HEK293T (cell line): ENCODE measurements at regions not wholly inside any gene's neighbourhood (a gene's known extent, or its start where the extent isn't known, plus 50 kb on each side); places are given as distances from the start of the nearest gene placed in this dataset.

Experiments
- CTCF ChIA-PET: fragments of 350-600 bp; formaldehyde crosslinking; extraction: SDS; loops from one replicate; lab custom pipeline; 2021; ENCODE audit warnings: antibody characterized with exemption, inconsistent platforms; lab: Yijun Ruan, JAX
- POLR2A ChIA-PET: fragments of 350-600 bp; formaldehyde crosslinking; extraction: SDS; loops from one replicate; lab custom pipeline; 2020; ENCODE audit warnings: antibody characterized with exemption, inconsistent platforms; lab: Yijun Ruan, JAX
- DNase-seq: peaks from one replicate; pipeline ENCODE4 v3.0.0; 2012; ENCODE audit warnings: mixed read lengths; ENCODE audit errors: extremely low spot score
- ARNT ChIP-seq: fragments of 450-650 bp; IDR thresholded peaks from 2 replicates; pipeline ENCODE4 v1.6.1; 2017; ENCODE audit warnings: mild to moderate bottlenecking
- BHLHE40 ChIP-seq: fragments of 450-650 bp; IDR thresholded peaks from 2 replicates; pipeline ENCODE4 v1.6.1; 2016; ENCODE audit warnings: mild to moderate bottlenecking, moderate library complexity, borderline replicate concordance
- CTBP1 ChIP-seq: fragments of 450-650 bp; IDR thresholded peaks from 2 replicates; pipeline ENCODE4 v1.6.1; 2016; ENCODE audit warnings: borderline replicate concordance
- ELF4 ChIP-seq: fragments of 450-650 bp; IDR thresholded peaks from 2 replicates; pipeline ENCODE4 v1.6.1; 2017; ENCODE audit warnings: antibody characterized with exemption
- FOXA1 ChIP-seq: fragments of 450-650 bp; IDR thresholded peaks from 2 replicates; pipeline ENCODE4 v1.6.1; 2016; ENCODE audit warnings: mild to moderate bottlenecking
- FOXK2 ChIP-seq: fragments of 450-650 bp; IDR thresholded peaks from 2 replicates; pipeline ENCODE4 v1.6.1; 2016; ENCODE audit warnings: mild to moderate bottlenecking
- FOXM1 ChIP-seq: fragments of 450-650 bp; IDR thresholded peaks from 2 replicates; pipeline ENCODE4 v1.6.1; 2017; ENCODE audit warnings: mild to moderate bottlenecking, borderline replicate concordance
- HDGF ChIP-seq: fragments of 450-650 bp; IDR thresholded peaks from 2 replicates; pipeline ENCODE4 v1.6.1; 2017; ENCODE audit warnings: antibody characterized with exemption, borderline replicate concordance
- L3MBTL2 ChIP-seq: fragments of 450-650 bp; conservative IDR thresholded peaks from 2 replicates; pipeline ENCODE4 v1.6.1; 2016; ENCODE audit warnings: mild to moderate bottlenecking
- LEF1 ChIP-seq: fragments of 450-650 bp; IDR thresholded peaks from 2 replicates; pipeline ENCODE4 v1.6.1; 2017; ENCODE audit warnings: mild to moderate bottlenecking, borderline replicate concordance
- NFRKB ChIP-seq: fragments of 450-650 bp; IDR thresholded peaks from 2 replicates; pipeline ENCODE4 v1.6.1; 2016; ENCODE audit warnings: mild to moderate bottlenecking, moderate library complexity
- SP1 ChIP-seq: fragments of 450-650 bp; IDR thresholded peaks from 2 replicates; pipeline ENCODE4 v1.6.1; 2017
- SUZ12 ChIP-seq: fragments of 450-650 bp; IDR thresholded peaks from 2 replicates; pipeline ENCODE4 v1.6.1; 2016; ENCODE audit warnings: mild to moderate bottlenecking
- TARDBP ChIP-seq: fragments of 450-650 bp; IDR thresholded peaks from 2 replicates; pipeline ENCODE4 v1.6.1; 2016
- ZNF384 ChIP-seq: fragments of 450-650 bp; IDR thresholded peaks from 2 replicates; pipeline ENCODE4 v1.6.1; 2016
- TF ChIP-seq, protein P1 (sequence below): fragments of 450-650 bp; IDR thresholded peaks from 2 replicates; pipeline ENCODE4 v1.6.1; 2016

DNA sequence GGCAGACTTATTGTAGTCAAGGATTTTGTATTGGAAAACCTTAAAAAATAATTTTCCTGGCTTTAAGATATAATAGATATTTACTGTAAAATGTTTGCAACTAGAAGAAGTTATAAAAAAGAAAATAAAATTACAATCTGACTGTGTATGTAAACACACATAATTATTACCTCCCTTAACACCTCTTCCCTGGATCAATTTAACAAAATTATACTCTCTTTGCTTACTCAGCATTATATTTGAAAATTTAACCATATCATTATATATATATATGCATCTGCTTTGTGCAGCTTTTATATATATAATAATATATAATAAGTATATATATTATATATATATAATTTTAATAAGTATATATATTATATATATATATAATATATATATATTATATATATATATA is 131.7 kb upstream of the FAM98A start:
- TF ChIP-seq ZNF384 = no peak
- TF ChIP-seq LEF1 = no peak
- no peak for TF ChIP-seq ELF4
- no peak for TF ChIP-seq TARDBP
- no peak for DNase-seq
- ChIA-PET POLR2A (no interaction called here), CTCF (no interaction called here)

DNA sequence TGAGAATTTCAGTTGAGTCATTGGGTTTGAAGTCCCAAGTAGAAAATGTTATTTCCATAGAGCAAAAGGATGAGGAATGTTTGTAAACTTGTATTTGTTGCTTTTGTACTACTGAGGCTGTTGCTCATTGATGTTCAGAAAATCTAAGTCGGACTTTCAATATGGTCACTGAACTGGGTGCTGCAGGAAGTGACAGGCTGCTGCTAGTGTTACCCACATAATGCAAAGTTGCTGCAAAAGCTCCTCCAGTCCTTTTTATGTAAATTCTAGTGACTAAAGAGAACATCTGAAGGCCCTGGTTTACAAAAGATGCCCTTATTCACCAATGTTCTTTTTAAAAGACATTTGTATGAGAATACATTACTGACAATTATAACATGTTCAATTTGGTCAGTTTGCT is 131.1 kb upstream of the FAM98A start:
- TF ChIP-seq, protein P1, sequence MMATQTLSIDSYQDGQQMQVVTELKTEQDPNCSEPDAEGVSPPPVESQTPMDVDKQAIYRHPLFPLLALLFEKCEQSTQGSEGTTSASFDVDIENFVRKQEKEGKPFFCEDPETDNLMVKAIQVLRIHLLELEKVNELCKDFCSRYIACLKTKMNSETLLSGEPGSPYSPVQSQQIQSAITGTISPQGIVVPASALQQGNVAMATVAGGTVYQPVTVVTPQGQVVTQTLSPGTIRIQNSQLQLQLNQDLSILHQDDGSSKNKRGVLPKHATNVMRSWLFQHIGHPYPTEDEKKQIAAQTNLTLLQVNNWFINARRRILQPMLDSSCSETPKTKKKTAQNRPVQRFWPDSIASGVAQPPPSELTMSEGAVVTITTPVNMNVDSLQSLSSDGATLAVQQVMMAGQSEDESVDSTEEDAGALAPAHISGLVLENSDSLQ = no peak
- TF ChIP-seq FOXA1 (no peak), TARDBP (no peak), BHLHE40 (no peak), ZNF384 (no peak), HDGF (no peak), CTBP1 (no peak), NFRKB (no peak), FOXK2 (no peak), LEF1 (no peak), ELF4 (no peak), ARNT (no peak), SP1 (no peak)
- CTCF ChIA-PET = no interaction called here
- no peak for DNase-seq
- POLR2A ChIA-PET = no interaction called here

DNA sequence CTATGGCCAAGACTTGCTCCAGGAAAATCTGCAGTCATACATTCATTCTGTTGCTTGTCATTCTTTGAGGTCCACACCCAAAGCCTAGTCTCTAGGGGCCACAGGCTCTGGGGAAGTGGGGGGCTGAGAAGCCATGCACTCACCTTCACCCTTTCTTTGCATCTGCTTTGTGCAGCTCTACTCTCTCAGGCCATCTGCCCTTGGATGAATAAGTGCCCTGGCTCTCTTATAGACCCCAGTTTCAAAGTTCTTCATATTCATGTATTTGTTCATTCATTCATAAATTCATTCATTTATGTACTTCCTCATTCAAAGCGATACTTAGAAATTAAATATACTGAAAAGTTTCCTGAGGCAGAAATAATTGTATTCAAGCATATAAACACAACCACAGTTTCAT is 130.3 kb upstream of the FAM98A start:
- POLR2A ChIA-PET = no interaction called here
- no peak for DNase-seq
- TF ChIP-seq, protein P1 = no peak
- no peak for TF ChIP-seq SP1
- CTCF ChIA-PET = no interaction called here

DNA sequence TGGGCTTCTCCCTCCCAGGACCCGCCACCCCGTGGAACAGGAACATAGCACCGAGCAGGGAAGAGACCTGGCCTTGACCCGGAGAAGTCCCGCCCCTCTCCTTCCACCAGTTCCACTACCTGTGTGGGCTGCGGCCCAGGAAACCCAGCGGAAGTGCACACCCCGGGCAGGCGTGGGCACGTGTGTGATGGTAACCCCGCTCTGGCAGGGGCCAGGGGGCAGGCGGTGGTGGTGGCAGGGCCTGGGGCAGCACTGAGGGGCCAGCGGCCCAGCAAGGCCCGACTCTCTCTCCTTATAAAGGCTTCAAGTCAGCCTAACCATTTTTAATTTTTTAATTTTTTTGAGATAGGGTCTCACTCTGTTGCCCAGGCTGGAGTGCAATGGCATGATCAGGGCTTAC is 129.0 kb upstream of the FAM98A start:
- no peak for TF ChIP-seq ARNT
- no peak for TF ChIP-seq ELF4
- TF ChIP-seq FOXA1 = no peak
- TF ChIP-seq CTBP1 = no peak
- no peak for TF ChIP-seq LEF1
- TF ChIP-seq NFRKB = no peak
- CTCF ChIA-PET = no interaction called here
- POLR2A ChIA-PET = no interaction called here
- no peak for DNase-seq

DNA sequence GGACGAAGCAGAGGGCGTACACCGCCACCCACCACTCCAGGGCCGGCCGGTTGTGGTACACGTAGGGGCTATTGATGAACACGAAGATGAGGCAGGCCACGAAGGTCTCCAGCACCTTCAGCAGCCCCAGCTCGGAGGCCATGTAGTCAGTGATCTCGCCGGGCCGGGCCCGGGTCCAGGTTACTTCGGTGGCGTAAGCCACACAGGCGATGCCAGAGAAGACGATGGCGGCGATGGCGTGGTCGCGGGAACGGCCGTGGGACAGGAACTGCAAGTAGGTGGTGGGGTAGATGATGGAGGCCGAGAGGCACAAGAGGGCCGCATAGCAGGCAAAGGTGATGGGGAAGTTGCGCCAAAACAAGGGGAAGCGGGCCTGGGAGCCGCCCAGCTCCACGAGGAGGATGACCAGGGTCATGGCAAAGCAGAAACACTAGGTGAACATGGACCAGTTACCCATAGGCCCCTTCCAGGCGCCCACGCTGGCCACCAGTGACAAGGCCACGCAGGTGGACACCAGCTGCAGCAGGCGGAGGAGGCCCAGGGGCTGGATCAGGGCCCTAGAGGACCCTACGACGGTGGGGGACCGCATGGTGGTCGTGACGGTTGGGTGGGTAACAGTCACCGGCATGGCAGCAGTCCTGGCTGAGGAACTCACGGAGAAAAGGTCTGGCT is 128.4 kb upstream of the FAM98A start:
- ChIA-PET CTCF (no interaction called here), POLR2A (no interaction called here)
- TF ChIP-seq FOXK2 (no peak), FOXA1 (no peak), HDGF (no peak), NFRKB (no peak), SP1 (no peak), ZNF384 (no peak), LEF1 (no peak), ELF4 (no peak)
- DNase-seq = no peak

DNA sequence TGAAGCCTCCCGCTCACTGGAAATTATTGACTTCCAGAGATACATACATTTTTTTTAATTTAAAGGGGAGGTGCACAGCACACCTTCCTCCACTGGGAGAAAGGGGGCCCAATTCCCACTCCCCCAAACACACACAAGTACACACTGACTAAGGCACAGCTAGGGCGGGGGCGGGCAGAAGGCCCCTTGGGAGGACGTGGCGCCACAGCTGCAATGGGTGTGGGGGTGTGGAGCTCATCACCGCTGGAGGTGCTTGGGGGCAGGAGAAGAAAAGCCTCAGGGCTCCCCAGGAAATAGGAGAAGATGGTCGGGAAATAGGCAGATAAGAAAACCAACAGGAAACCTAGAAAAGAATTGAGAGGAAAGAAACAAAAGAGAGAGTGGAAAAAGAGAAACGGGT is 127.3 kb upstream of the FAM98A start:
- POLR2A ChIA-PET = no interaction called here

DNA sequence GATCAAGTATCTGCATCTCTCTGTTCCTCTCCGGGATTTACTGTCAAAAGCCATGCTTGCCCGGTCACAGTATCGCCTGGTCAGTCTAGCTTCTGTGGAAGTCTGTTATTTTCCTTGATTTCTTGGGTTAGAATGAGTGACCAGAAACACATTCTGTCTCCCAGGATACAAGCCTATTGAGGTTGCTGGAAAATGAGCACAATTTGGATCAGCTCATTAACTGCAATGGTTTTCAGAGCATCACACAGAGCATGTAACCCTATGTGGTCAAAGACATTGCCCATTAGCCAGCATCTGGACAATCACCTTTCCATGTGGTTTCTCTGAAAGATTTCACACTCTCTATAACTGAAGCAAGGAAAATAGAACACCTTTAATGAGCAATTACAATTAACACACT is 124.2 kb upstream of the FAM98A start:
- ChIA-PET CTCF (no interaction called here), POLR2A (no interaction called here)
- no peak for DNase-seq

More for the DNA sequence above, 127.3 kb upstream of the FAM98A start:
- TF ChIP-seq ZNF384 (no peak), FOXM1 (no peak), BHLHE40 (no peak), FOXK2 (no peak), SP1 (no peak), SUZ12 (no peak), L3MBTL2 (no peak), FOXA1 (no peak)
- TF ChIP-seq, protein P1 = no peak
- DNase-seq = no peak
- CTCF ChIA-PET = no interaction called here

More for the DNA sequence above, 124.2 kb upstream of the FAM98A start:
- TF ChIP-seq ZNF384 (no peak), ARNT (no peak), FOXM1 (no peak), TARDBP (no peak), CTBP1 (no peak), NFRKB (no peak), FOXA1 (no peak), SUZ12 (no peak)
